Hepatic stellate cell (primary cell): ENCODE measurements at regions not wholly inside any gene's neighbourhood (a gene's known extent, or its start where the extent isn't known, plus 50 kb on each side); places are given as distances from the start of the nearest gene placed in this dataset.

Experiments
- DNase-seq: peaks from one replicate; pipeline ENCODE4 v3.0.0; 2011; ENCODE audit warnings: low spot score

DNA sequence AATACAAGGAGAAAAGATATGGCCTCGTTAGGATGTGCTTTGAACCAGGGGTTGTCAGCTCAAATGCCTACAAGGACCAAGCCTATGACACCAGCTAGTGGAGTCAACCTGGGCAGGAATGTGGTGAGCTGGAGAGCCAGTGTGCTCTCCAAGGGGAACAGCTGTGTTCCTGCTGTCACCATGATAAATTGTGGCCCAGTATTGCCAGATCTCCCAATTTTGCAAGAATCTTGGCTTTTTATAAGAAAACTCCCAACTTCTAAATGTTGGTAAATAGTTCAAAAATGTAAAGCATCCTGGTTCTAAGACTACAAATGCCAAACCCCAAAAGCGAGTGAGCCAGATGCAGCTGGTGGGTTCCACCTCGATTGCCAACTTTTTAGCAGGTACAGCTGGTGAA, 391.1 kb downstream of the PLPP3 start:
- no peak for DNase-seq

DNA sequence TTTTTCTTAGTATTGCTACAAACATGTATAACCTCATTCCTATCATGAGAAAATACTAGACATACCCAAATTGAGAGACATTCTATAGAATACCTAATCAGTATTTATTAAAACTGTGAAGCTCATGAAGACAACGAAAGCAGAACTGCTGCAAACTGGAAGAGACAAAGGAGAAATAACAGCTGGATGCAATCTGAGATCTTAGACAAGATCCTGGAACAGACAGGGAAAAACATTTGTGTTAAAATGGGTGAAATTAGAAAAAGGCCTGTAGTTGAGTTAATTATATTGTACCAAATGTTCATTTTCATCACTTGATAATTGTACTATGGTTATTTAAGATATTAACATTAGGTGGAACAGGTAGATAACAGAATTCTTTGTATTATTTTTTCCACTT, 392.0 kb downstream of the PLPP3 start:
- DNase-seq, result no peak

DNA sequence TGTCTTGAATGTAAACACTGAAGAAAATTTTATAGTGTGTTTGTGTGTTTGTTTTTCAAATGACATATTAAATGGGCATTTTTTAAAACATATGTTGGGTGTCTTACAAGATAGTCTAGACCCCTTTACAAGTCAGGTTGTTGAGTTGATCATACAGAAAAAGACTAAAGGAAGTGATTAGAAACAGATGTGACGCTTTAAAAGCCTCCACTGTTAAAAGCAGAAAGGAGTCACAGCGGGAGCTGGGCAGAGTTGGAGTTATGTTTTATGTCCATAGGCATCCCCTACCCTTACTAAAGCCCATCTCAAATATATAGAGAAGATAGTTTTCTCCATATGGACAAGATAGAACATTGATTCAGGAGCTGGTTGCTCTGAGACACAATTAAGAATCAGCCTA, 393.9 kb downstream of the PLPP3 start:
- no peak for DNase-seq

DNA sequence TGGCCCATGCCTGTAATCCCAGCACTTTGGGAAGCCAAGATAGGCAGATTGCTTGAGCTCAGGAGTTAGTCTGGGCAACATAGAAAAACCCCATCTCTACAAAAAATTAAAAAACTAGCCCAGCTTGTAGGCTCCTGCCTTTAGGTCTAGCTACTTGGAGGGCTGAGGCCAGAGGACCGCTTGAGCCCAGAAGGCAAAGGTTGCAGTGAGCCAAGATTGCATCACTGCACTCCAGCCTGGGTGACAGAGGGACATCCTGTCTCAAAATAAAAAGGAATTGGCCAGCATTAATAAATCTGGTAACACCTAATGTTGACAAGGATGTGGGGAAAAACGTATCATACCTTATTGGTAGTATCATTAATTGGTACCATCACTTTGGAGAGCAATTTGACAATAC, 396.2 kb downstream of the PLPP3 start:
- DNase-seq, result no peak

GRCh38 chr1:56180520-56181190, 398.7 kb downstream of the PLPP3 start:
- peak; percentile 9 for DNase-seq

DNA sequence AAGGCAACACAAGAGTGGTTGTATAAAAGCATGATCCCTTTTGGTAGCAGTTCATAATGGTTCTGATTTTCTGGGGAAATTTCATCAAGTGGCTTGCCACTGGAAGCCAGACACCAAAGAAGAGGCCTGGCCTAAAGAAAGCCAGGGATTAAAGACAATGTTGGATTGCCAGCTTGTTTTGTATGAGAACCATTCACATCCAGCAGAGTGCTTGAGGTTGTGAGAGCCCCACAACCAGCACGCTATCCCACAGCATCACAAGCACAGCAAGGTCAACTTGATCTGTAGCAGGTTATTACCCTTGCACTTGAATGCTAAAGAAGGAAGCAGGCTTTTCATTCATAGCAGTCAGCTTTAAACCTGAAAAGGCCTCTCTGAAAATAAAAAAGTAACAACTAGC, 399.8 kb downstream of the PLPP3 start:
- DNase-seq, result no peak

GRCh38 chr1:56175211-56175610, 404.2 kb downstream of the PLPP3 start:
- no peak for DNase-seq

DNA sequence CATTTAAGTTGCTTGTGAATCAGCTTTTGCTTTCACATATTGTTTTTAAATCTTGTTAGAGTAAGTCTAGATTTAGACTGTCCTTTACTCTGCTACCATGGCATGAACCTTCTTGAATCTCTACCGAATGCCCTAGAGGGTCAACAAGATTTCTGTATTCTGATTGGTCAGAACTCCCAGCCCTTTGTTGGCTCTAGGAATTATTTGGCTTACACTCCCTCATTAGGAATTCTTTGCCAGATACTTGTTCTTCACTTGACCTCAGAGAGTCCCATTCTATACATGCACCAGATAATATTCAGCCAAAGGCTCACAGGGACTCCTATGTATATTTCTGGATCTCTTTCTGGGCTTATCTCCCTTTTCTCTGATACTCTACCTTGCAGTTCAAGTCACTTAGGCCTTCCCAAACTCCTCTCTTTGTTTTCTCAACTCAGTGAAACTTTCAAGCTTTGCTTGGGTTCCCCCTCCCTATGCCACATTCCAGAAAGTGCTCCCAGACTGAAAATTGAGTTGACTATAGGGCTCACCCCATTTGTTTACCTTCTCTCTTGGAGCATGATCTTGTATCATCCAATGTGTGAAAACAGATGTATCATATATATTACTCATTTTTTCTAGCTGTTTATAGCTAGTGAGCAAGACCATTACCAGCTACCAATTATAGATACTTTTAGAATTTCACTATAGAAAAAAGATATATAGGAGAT, 405.0 kb downstream of the PLPP3 start:
- no peak for DNase-seq

- DNase-seq, result no peak
Measured at GRCh38 chr1:56173736-56174135, 405.6 kb downstream of the PLPP3 start.

GRCh38 chr1:56171670-56172069, 407.7 kb downstream of the PLPP3 start:
- no peak for DNase-seq

DNA sequence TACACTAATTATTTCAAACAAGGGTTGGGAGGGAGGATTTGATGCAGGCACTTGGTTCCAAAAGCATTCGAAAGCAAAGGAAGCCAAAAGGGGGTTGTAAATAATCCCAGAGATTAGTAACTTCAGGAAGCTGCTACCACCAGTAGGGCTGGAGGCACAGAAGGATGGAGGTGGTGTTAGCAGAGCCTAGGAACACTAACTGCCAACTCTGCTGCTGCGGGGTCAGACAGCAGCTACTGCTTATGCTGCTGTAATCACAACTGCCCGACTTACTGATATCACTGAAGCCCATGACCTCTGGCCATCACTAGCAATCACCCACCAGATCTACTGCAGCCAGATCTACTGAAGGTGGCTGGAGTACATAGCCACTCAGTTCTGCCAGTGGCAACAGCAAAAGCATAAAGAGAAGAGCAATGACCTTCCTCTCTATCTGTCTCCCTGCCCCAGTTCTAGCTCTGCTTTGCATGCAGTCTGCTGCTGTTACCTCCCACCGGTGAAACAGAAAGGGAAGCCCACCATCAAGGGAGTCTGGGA, 408.5 kb downstream of the PLPP3 start:
- no peak for DNase-seq

GRCh38 chr1:56169856-56170255, 409.5 kb downstream of the PLPP3 start:
- DNase-seq, result no peak

GRCh38 chr1:56168176-56168575, 411.2 kb downstream of the PLPP3 start:
- DNase-seq, result no peak

DNA sequence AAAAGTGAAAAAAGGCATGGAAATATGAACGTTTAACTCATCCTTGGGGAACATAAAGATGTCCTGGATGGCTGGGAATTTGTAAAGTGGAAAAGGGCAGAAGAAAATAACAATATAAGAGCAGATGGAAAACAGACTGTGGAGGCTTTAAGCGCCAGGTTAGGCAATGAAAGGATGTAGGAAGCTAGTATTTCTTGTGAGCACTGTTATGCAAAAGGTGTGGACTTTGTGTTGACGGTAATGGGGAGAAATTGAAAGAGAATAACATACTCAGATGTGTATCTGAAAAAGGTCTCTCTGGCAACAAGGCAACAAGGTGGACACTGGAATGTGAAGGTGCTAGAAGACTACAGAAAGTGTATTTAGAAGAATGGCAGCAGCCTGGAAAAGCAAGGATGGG, 411.8 kb downstream of the PLPP3 start:
- DNase-seq, result no peak

GRCh38 chr1:56160773-56161315, 418.5 kb downstream of the PLPP3 start:
- no peak for DNase-seq

- no peak for DNase-seq
Measured at GRCh38 chr1:56156971-56157876, 422.1 kb downstream of the PLPP3 start.

- no peak for DNase-seq
Measured at GRCh38 chr1:56153276-56153675, 426.1 kb downstream of the PLPP3 start.

DNA sequence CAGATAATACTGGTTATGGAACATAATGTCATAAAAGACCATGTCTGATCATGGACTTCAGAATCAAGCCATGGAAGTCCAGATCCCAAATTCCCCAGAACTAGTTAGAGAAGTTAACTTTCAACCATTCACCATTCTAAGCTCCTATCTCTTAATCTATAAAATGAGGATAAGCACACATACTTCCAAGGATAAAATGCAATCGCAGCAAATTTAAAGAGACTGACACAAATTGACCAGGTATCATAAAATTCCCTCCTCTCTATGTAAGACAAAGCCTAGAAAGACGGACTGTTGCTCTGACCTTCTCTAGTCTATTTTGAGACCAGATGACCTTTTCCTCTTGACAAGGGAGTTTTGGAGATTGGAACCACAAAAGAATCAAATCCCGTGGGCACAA, 426.7 kb downstream of the PLPP3 start:
- DNase-seq, result no peak

DNA sequence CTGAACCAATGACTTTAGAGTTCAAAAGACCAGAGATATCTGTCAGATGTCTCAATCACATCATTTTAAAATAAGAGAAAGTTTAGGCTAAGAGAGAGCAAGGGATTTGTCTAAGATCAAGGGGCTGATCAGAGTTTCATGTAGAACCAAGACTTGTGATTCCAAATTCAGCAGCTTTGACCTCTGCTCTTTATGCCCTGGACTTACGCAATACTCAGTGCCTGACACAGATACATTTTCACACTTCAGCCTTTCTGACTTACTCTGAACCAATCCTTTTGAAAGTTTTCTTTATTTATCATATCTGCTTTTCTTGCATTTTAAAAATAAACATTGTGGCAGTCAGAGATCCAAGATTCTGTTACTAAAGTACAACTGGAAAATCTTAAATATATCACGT, 428.0 kb downstream of the PLPP3 start:
- no peak for DNase-seq

GRCh38 chr1:56150441-56151215, 428.7 kb downstream of the PLPP3 start:
- DNase-seq, result no peak

DNA sequence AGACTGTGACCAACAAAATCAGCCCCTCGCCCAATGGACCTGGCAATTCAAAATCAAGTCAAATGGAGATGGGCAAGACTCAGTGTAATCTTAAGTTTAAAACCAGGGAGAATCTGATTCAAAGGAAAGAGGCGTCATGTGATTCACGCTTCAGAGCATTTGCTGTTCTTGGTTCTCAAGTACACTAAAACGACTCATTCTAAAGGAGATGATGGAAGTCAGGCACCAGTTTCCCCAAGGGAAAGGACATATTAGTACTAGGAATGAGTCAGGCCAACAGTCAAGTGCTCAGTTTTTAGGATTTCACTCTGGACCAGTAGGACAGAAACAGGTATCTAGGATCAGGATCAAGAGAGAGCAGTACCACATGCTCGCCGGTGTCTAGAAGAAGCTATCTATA, 429.6 kb downstream of the PLPP3 start:
- no peak for DNase-seq
